IMR-90 (cell line): ENCODE measurements at regions not wholly inside any gene's neighbourhood (a gene's known extent, or its start where the extent isn't known, plus 50 kb on each side); places are given as distances from the start of the nearest gene placed in this dataset.
A peak's percentile ranks its signal among the peaks of the same experiment; 100 is the strongest.

Source experiments
- ATAC-seq: fragments of 200-7000 bp; cut with Tn5 transposase; 2 replicates; pipeline ENCODE4 v1.9.1; 2020; ENCODE audit warnings: low read depth, mild to moderate bottlenecking, moderate library complexity
- BruUV-seq: library from RNA; stranded (reverse); fragments of 400-500 nt; replicated peaks from 2 replicates; lab custom pipeline; 2021; lab: Mats Ljungman, UMichigan
- CTCF ChIA-PET: fragments of 300-600 bp; formaldehyde crosslinking; extraction: SDS; loops from one replicate; lab custom pipeline; 2021; ENCODE audit warnings: antibody characterized with exemption; lab: Yijun Ruan, JAX
- POLR2A ChIA-PET: fragments of 300-600 bp; sonication (Branson Sonifier 250); formaldehyde crosslinking; loops from one replicate; lab custom pipeline; 2022; ENCODE audit warnings: antibody characterized with exemption; ENCODE audit not compliant: unreplicated experiment; lab: Charles Lee
- DNase-seq: peaks from one replicate; pipeline ENCODE4 v3.0.0; 2013
- H2AFZ ChIP-seq: replicated peaks from 2 replicates; pipeline ENCODE3; 2013; ENCODE audit warnings: low read length, mild to moderate bottlenecking; ENCODE audit not compliant: poor library complexity
- H2AK5ac ChIP-seq: 2 replicates; pipeline ENCODE4 v1.6.1; 2013; ENCODE audit warnings: low read depth, low read length, inconsistent platforms
- H2AK9ac ChIP-seq: replicated peaks from 2 replicates; pipeline ENCODE3; 2013; ENCODE audit warnings: mild to moderate bottlenecking, low read depth, low read length, moderate library complexity; ENCODE audit not compliant: poor library complexity
- H2BK120ac ChIP-seq: 2 replicates; pipeline ENCODE4 v1.6.1; 2013; ENCODE audit warnings: low read depth, low read length, inconsistent platforms
- H2BK15ac ChIP-seq: 3 replicates; pipeline ENCODE4 v1.6.1; 2013; ENCODE audit warnings: low read depth, low read length, inconsistent platforms
- H2BK20ac ChIP-seq: 2 replicates; pipeline ENCODE4 v1.6.1; 2013; ENCODE audit warnings: low read depth, mild to moderate bottlenecking, inconsistent platforms, low read length, moderate library complexity
- H2BK5ac ChIP-seq: 2 replicates; pipeline ENCODE4 v1.6.1; 2013; ENCODE audit warnings: mild to moderate bottlenecking, low read depth, low read length, inconsistent platforms; ENCODE audit not compliant: poor library complexity, severe bottlenecking
- H3K14ac ChIP-seq: replicated peaks from 2 replicates; pipeline ENCODE4 v1.6.1; 2013; ENCODE audit warnings: low read depth, low read length, inconsistent platforms
- H3K18ac ChIP-seq: 2 replicates; pipeline ENCODE4 v1.6.1; 2013; ENCODE audit warnings: low read depth, low read length, control low read depth
- H3K23ac ChIP-seq: 2 replicates; pipeline ENCODE4 v1.6.1; 2013; ENCODE audit warnings: low read depth, low read length, inconsistent platforms
- H3K27ac ChIP-seq: 2 replicates; pipeline ENCODE4 v1.5.1; 2013; ENCODE audit warnings: mild to moderate bottlenecking, control low read depth, low read length; ENCODE audit not compliant: insufficient read depth
- H3K27me3 ChIP-seq: 2 replicates; pipeline ENCODE4 v1.6.1; 2013; ENCODE audit warnings: low read length; ENCODE audit not compliant: control insufficient read depth, insufficient read depth
- H3K36me3 ChIP-seq: 2 replicates; pipeline ENCODE4 v1.6.1; 2013; ENCODE audit warnings: low read length, mixed read lengths; ENCODE audit not compliant: control insufficient read depth, insufficient read depth
- H3K4ac ChIP-seq: 2 replicates; pipeline ENCODE4 v1.6.1; 2013; ENCODE audit warnings: low read depth, low read length, inconsistent platforms
- H3K4me1 ChIP-seq: 2 replicates; pipeline ENCODE4 v1.6.1; 2013; ENCODE audit warnings: low read length, mixed read lengths; ENCODE audit not compliant: control insufficient read depth, insufficient read depth
- H3K4me2 ChIP-seq: 2 replicates; pipeline ENCODE4 v1.6.1; 2013; ENCODE audit warnings: low read depth, mild to moderate bottlenecking, control low read depth, low read length, moderate library complexity
- H3K4me3 ChIP-seq: 2 replicates; pipeline ENCODE4 v1.5.1; 2013; ENCODE audit warnings: low read depth, mild to moderate bottlenecking, control low read depth, low read length, moderate library complexity; ENCODE audit not compliant: insufficient read depth
- H3K56ac ChIP-seq: 2 replicates; pipeline ENCODE4 v1.6.1; 2013; ENCODE audit warnings: low read length, inconsistent platforms; ENCODE audit not compliant: insufficient read depth; ENCODE audit errors: extremely low read depth
- H3K79me1 ChIP-seq, 2 experiments: 2 replicates each; pipeline ENCODE4 v1.6.1; 2013; ENCODE audit warnings: low read length in 2 of 2, inconsistent platforms in 1 of 2, low read depth in 1 of 2
- H3K9ac ChIP-seq: 2 replicates; pipeline ENCODE4 v1.6.1; 2013; ENCODE audit warnings: low read depth, low read length, control low read depth
- H3K9me1 ChIP-seq: 2 replicates; pipeline ENCODE4 v1.6.1; 2013; ENCODE audit warnings: low read length, inconsistent platforms; ENCODE audit not compliant: insufficient read depth
- H3K9me3 ChIP-seq: 2 replicates; pipeline ENCODE4 v1.6.1; 2013; ENCODE audit warnings: low read length; ENCODE audit not compliant: control insufficient read depth, insufficient read depth
- H4K20me1 ChIP-seq: 2 replicates; pipeline ENCODE4 v1.6.1; 2013; ENCODE audit warnings: low read length, inconsistent platforms; ENCODE audit not compliant: insufficient read depth
- H4K5ac ChIP-seq: 2 replicates; pipeline ENCODE4 v1.6.1; 2013; ENCODE audit warnings: mild to moderate bottlenecking, low read depth, low read length, control low read depth
- H4K8ac ChIP-seq, 2 experiments: 2 replicates each; pipeline ENCODE4 v1.6.1; 2013; ENCODE audit warnings: low read depth in 2 of 2, low read length in 2 of 2, control low read depth in 1 of 2, inconsistent platforms in 1 of 2
- H4K91ac ChIP-seq: 2 replicates; pipeline ENCODE4 v1.6.1; 2013; ENCODE audit warnings: low read depth, low read length, inconsistent platforms; ENCODE audit not compliant: insufficient read depth
- BHLHE40 ChIP-seq: fragments of 150-350 bp; IDR thresholded peaks from 2 replicates; pipeline ENCODE4 v1.6.1; 2016; ENCODE audit warnings: mild to moderate bottlenecking, low read depth, low read length
- CEBPB ChIP-seq: IDR thresholded peaks from 2 replicates; pipeline ENCODE4 v1.6.1; 2012; ENCODE audit warnings: low read depth, low read length, improper control_type of control experiment
- CHD1 ChIP-seq: IDR thresholded peaks from 2 replicates; pipeline ENCODE4 v1.6.1; 2012; ENCODE audit warnings: low read depth, low read length, improper control_type of control experiment
- CTCF ChIP-seq: conservative IDR thresholded peaks from 2 replicates; pipeline ENCODE4 v1.5.1; 2012; ENCODE audit warnings: mild to moderate bottlenecking, low read depth, low read length, improper control_type of control experiment
- FOS ChIP-seq: fragments of 150-350 bp; IDR thresholded peaks from 2 replicates; pipeline ENCODE4 v1.6.1; 2016; ENCODE audit warnings: low read depth, low read length
- MAFK ChIP-seq: IDR thresholded peaks from 2 replicates; pipeline ENCODE4 v1.6.1; 2012; ENCODE audit warnings: low read depth, low read length, improper control_type of control experiment
- MAZ ChIP-seq: IDR thresholded peaks from 2 replicates; pipeline ENCODE4 v1.6.1; 2012; ENCODE audit warnings: low read depth, mild to moderate bottlenecking, low read length, improper control_type of control experiment, moderate library complexity, borderline replicate concordance
- MXI1 ChIP-seq: IDR thresholded peaks from 2 replicates; pipeline ENCODE4 v1.6.1; 2012; ENCODE audit warnings: low read depth, mild to moderate bottlenecking, low read length, moderate library complexity, borderline replicate concordance
- NFE2L2 ChIP-seq: fragments of 150-350 bp; IDR thresholded peaks from 2 replicates; pipeline ENCODE4 v1.6.1; 2016; ENCODE audit warnings: low read depth, mild to moderate bottlenecking, low read length
- RAD21 ChIP-seq: IDR thresholded peaks from 2 replicates; pipeline ENCODE4 v1.6.1; 2012; ENCODE audit warnings: low read length, improper control_type of control experiment
- RCOR1 ChIP-seq: IDR thresholded peaks from 2 replicates; pipeline ENCODE4 v1.6.1; 2012; ENCODE audit warnings: mild to moderate bottlenecking, low read length, improper control_type of control experiment; ENCODE audit not compliant: insufficient replicate concordance
- RFX5 ChIP-seq: IDR thresholded peaks from 2 replicates; pipeline ENCODE4 v1.8.0; 2012; ENCODE audit warnings: low read depth, mild to moderate bottlenecking, low read length, moderate library complexity
- WGBS, 2 experiments: methylation state at CpG; one replicate each; pipeline versions ENCODE4 v1.1.5 to v1.1.7; 2013; ENCODE audit warnings: missing lambda C conversion rate in 2 of 2; ENCODE audit not compliant: insufficient read length in 1 of 2; ENCODE audit errors: extremely low coverage in 2 of 2; 5-methylcytosine and 5-hydroxymethylcytosine counted together
- dilution Hi-C: fragments of 300-500 bp; cut with HindIII; formaldehyde crosslinking; loops from one replicate; pipeline ENCODE4 v1.14.3; 2018; ENCODE audit warnings: low sequenced_read_pairs; ENCODE audit not compliant: unreplicated experiment
- in situ Hi-C: fragments of 300-500 bp; cut with MboI; formaldehyde crosslinking; loops from 3 replicates; pipeline ENCODE4 v1.14.3; 2019; ENCODE audit warnings: low sequenced_read_pairs, inconsistent platforms, mixed read lengths
- intact Hi-C: fragments of 100-400 bp; cut with micrococcal nuclease; formaldehyde crosslinking; loops from 2 replicates; pipeline ENCODE4 v1.10.0; 2022
- TF ChIP-seq, protein P1 (sequence below): fragments of 150-350 bp; IDR thresholded peaks from 2 replicates; pipeline ENCODE4 v1.6.1; 2017; ENCODE audit warnings: mild to moderate bottlenecking, antibody characterized with exemption, low read length, low read depth

DNA sequence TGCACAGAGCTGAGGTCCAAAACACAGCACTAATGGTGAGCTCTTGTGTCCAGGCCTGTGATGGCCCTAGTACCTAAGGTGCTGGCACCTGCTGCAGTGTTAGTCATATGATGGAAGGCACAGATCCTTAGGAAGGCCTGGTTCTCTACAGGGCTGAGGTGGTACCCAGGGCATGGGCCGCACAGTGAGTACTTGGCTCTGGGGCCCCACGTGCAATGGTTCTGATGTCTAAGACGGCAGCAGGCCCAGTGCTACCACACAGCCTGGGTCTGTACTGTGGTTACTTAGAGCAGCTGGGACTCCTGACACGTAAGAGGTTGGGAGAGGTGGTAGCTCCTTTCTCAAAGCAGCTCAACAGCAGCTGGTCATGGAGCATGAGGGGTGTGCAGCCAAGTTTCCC is 70.6 kb upstream of the MAGI2 start:
- Histone ChIP-seq H4K8ac (no peak overlapping the region), H2AK9ac (no peak overlapping the region), H3K27me3 (no peaks in the 10 kb centered on the region), H3K79me1 (no peaks in the 10 kb centered on the region), H3K18ac (no peak overlapping the region), H4K20me1 (no peaks in the 10 kb centered on the region), H3K36me3 (no peaks in the 10 kb centered on the region), H2AFZ (peak overlapping the region; percentile 40), H3K27ac (no peak overlapping the region), H4K5ac (no peak overlapping the region), H3K4me3 (no peak overlapping the region), H3K56ac (no peak overlapping the region), H3K4ac (0 out of 2 replicates have a peak overlapping the region, but pooled peaks have one; percentile 15), H3K4me2 (no peak overlapping the region), H4K91ac (no peak overlapping the region), H2BK120ac (no peak overlapping the region), H3K9me3 (no peaks in the 10 kb centered on the region), H3K23ac (no peak overlapping the region), H3K9me1 (no peaks in the 10 kb centered on the region), H3K14ac (peak overlapping the region; percentile 71; the same call in 1 of the 2 replicates), H2BK5ac (no peak overlapping the region), H2AK5ac (no peak overlapping the region; the same call in 1 of the 2 replicates), H2BK20ac (no peak overlapping the region), H3K9ac (no peak overlapping the region), H2BK15ac (no peak overlapping the region), H3K4me1 (no peaks in the 10 kb centered on the region)
- 100% methylated on average over 3 of the region's 4 CpGs; no CpG with 5 or more reads in 1 of the 2 experiments for WGBS, 2 experiments
- intact Hi-C loops (no loop called here), dilution Hi-C loops (no loop called here), in situ Hi-C loops (no loop called here)
- no TSS peak for BruUV-seq
- DNase-seq (no peak), ATAC-seq (no peak)
- TF ChIP-seq RCOR1 (no peak), RAD21 (no peak), CEBPB (no peak), RFX5 (no peak), MAFK (no peak), MXI1 (no peak), MAZ (no peak), NFE2L2 (no peak), CTCF (no peak), BHLHE40 (no peak), CHD1 (no peak), FOS (no peak)
- TF ChIP-seq, protein P1, sequence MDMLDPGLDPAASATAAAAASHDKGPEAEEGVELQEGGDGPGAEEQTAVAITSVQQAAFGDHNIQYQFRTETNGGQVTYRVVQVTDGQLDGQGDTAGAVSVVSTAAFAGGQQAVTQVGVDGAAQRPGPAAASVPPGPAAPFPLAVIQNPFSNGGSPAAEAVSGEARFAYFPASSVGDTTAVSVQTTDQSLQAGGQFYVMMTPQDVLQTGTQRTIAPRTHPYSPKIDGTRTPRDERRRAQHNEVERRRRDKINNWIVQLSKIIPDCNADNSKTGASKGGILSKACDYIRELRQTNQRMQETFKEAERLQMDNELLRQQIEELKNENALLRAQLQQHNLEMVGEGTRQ: no peak
- CTCF ChIA-PET: no interaction called here
- POLR2A ChIA-PET: no interaction called here
